ENCODE measurements at regions not wholly inside any gene's neighbourhood (a gene's known extent, or its start where the extent isn't known, plus 50 kb on each side); places are given as distances from the start of the nearest gene placed in this dataset.

DNA sequence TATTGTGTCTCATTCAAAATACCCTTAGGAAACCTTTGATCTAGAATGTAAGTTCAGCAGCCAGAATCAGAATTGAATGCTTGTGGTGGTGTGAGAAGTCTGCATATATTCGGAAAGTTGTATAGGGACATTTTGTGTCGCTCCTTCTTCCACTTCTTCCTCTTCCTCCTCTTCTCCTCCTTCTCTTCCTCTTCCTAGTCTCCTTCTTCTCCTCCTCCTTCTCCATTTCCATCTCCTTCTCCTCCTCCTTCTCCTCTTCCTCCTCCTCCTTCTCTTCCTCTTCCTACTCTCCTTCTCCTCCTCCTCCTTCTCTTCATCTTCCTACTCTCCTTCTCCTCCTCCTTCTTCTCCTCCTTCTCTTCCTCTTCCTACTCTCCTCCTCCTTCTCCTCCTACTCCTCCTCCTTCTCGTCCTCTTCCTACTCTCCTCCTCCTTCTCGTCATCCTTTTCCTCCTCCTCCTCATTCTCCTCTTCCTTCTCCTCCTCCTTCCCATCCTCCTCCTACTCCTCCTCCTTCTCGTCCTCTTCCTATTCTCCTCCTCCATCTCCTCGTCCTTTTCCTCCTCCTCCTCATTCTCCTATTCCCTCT, 749.3 kb upstream of the GOLIM4 start:
- H3K4me3 ChIP-seq (ENCODE audit: low read depth, poor library complexity, severe bottlenecking) = no peak overlapping the region
- intact Hi-C loops (cut with DNase I; ENCODE audit: low total_unique reads) = no loop called here
- WGBS, 2 donors = 71 to 77% methylated on average over 6 of the region's 6 CpGs
- DNase-seq (ENCODE audit: low spot score in 2 of 2) = no peak
- no peak for TF ChIP-seq POLR2A (IDR thresholded peaks at IDR 0.05)
- TF ChIP-seq, protein P1, sequence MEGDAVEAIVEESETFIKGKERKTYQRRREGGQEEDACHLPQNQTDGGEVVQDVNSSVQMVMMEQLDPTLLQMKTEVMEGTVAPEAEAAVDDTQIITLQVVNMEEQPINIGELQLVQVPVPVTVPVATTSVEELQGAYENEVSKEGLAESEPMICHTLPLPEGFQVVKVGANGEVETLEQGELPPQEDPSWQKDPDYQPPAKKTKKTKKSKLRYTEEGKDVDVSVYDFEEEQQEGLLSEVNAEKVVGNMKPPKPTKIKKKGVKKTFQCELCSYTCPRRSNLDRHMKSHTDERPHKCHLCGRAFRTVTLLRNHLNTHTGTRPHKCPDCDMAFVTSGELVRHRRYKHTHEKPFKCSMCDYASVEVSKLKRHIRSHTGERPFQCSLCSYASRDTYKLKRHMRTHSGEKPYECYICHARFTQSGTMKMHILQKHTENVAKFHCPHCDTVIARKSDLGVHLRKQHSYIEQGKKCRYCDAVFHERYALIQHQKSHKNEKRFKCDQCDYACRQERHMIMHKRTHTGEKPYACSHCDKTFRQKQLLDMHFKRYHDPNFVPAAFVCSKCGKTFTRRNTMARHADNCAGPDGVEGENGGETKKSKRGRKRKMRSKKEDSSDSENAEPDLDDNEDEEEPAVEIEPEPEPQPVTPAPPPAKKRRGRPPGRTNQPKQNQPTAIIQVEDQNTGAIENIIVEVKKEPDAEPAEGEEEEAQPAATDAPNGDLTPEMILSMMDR (IDR thresholded peaks at IDR 0.05) = no peak

DNA sequence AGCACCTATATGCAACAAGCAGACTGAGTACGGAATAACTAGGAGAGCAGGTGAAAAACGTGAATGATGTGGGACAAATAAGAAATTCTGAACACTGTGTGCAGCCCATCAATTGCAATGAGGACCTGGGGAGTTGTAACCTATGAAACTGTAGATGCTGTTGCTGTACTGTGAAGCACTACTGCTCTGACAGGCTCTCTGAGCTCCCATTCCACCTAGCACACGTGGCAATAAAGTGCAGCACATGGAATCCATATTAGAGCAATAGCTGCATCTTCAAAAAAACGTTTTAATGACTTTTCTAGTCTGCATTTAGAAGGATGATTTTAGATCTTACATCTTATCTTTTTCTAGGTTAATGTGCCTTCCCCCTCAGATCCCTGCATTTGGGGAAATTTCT, 748.7 kb upstream of the GOLIM4 start:
- 47 to 48% methylated on average over 4 of the region's 4 CpGs for WGBS, 2 donors
- DNase-seq (ENCODE audit: low spot score in 2 of 2) = no peak
- intact Hi-C loops (cut with DNase I; ENCODE audit: low total_unique reads) = no loop called here
- TF ChIP-seq, protein P1 (IDR thresholded peaks at IDR 0.05) = no peak
- TF ChIP-seq POLR2A (IDR thresholded peaks at IDR 0.05) = no peak
- no peak overlapping the region for H3K4me3 ChIP-seq (ENCODE audit: low read depth, poor library complexity, severe bottlenecking)

DNA sequence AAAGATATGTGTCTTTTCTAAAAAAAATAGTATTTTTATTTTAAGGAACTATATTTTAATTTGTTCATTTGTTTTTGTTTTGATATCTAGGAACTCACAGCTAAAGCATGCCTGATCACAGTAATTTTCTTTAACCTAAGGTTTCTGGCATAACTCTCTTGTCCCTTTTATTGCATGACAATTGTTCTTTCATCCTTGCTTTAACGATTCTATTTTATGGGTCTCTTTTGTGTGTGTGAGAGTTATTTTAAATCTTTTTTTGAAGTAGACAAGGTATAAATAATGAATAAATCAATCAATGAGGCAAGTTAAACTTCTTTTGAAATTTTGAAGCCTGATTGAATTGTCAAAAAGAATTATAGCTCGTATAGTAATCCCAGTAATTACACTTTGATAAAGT, 747.8 kb upstream of the GOLIM4 start:
- intact Hi-C loops (cut with DNase I; ENCODE audit: low total_unique reads) = no loop called here
- 26 to 27% methylated on average over 2 of the region's 2 CpGs for WGBS, 2 donors
- TF ChIP-seq, protein P1 (IDR thresholded peaks at IDR 0.05) = no peak
- TF ChIP-seq POLR2A (IDR thresholded peaks at IDR 0.05) = no peak
- DNase-seq (ENCODE audit: low spot score in 2 of 2) = no peak
- H3K4me3 ChIP-seq (ENCODE audit: low read depth, poor library complexity, severe bottlenecking) = no peak overlapping the region

DNA sequence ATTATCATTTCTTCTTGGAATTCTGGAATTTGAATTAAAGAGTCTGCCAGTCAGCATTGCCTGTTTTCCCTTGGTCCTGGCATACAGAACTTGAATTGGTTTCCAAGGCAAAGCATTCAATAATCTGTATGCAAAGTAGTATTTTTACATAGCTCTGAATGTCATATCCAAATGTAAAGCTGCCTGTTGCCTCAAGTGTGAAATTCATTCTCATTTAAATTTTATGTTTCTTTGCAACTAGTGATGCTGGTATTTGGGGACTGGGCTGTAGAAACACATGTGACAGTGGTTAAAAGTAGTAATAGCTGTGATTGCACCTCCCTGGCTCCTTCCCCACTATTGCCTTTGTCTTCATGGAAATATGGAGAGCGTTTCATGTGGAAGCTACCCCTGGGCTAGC, 743.9 kb upstream of the GOLIM4 start:
- no peak overlapping the region for H3K4me3 ChIP-seq (ENCODE audit: low read depth, poor library complexity, severe bottlenecking)
- TF ChIP-seq, protein P1 (IDR thresholded peaks at IDR 0.05) = no peak
- TF ChIP-seq POLR2A (IDR thresholded peaks at IDR 0.05) = no peak
- 48 to 68% methylated on average over 1 of the region's 1 CpG for WGBS, 2 donors
- intact Hi-C loops (cut with DNase I; ENCODE audit: low total_unique reads) = no loop called here
- DNase-seq (ENCODE audit: low spot score in 2 of 2) = no peak

DNA sequence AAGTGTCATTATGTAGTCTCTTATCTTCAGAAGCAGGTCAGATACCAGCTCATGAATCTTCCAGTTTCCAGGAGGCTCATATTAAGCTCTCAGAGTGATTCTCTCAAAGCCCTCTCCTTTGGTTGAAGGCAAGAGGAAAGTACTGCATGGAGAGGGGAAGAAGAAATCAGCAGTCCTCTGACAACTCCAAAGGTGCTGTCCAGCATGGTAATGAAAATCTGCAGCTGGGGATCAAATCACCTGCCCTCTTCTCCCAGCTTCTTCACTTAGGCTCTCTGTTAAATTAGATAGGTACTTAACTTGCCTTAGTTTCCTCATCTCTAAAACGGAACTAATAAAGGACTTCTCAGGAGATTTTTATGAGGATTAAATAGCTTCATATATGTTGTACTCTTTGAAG, 738.8 kb upstream of the GOLIM4 start:
- no peak overlapping the region for H3K4me3 ChIP-seq (ENCODE audit: low read depth, poor library complexity, severe bottlenecking)
- no peak for TF ChIP-seq POLR2A (IDR thresholded peaks at IDR 0.05)
- TF ChIP-seq, protein P1 (IDR thresholded peaks at IDR 0.05) = no peak
- intact Hi-C loops (cut with DNase I; ENCODE audit: low total_unique reads) = no loop called here
- no peak for DNase-seq (ENCODE audit: low spot score in 2 of 2)
- WGBS, 2 donors = 93 to 96% methylated on average over 1 of the region's 1 CpG

DNA sequence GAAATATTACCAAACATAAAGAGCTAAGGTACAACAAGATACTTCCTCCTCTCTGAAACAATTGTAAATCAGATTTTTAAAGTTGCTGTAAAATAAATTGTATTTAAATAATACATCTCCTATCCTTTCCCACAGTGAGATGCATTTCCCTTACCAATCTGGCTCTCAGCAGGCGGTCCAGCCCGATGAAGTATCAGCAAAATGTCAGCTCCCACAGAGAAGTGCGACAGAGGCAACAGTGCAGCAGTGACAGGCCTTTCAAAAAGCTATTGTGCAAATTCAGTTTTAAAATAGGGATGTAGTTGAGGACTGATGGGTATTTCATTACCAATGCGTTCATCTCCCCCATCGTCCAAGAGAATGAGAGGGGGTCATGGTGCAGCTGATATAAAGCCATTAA, 733.2 kb upstream of the GOLIM4 start:
- WGBS, 2 donors = 65 to 70% methylated on average over 5 of the region's 5 CpGs
- intact Hi-C loops (cut with DNase I; ENCODE audit: low total_unique reads) = no loop called here

More for the DNA sequence above, 733.2 kb upstream of the GOLIM4 start:
- no peak for TF ChIP-seq POLR2A (IDR thresholded peaks at IDR 0.05)
- TF ChIP-seq, protein P1 (IDR thresholded peaks at IDR 0.05) = no peak
- DNase-seq (ENCODE audit: low spot score in 2 of 2) = no peak
- no peak overlapping the region for H3K4me3 ChIP-seq (ENCODE audit: low read depth, poor library complexity, severe bottlenecking)
